PC-9 (cell line): ENCODE measurements at regions not wholly inside any gene's neighbourhood (a gene's known extent, or its start where the extent isn't known, plus 50 kb on each side); places are given as distances from the start of the nearest gene placed in this dataset.

ENCODE experiments used
- BruUV-seq: library from RNA; stranded (reverse); fragments of 400-500 nt; replicated peaks from 2 replicates; lab custom pipeline; 2021; lab: Mats Ljungman, UMichigan
- CTCF ChIA-PET: fragments of 300-600 bp; sonication (Branson Sonifier 250); formaldehyde crosslinking; loops from one replicate; lab custom pipeline; 2022; ENCODE audit warnings: antibody characterized with exemption; lab: Charles Lee
- POLR2A ChIA-PET: fragments of 300-600 bp; sonication (Branson Sonifier 250); formaldehyde crosslinking; loops from one replicate; lab custom pipeline; 2022; ENCODE audit warnings: antibody characterized with exemption; ENCODE audit not compliant: unreplicated experiment; lab: Charles Lee
- DNase-seq, 2 experiments: peaks; one replicate each; pipeline versions ENCODE4 v3.0.0 to v3.0.0-alpha.2; 2015 to 2022; ENCODE audit warnings: mixed read lengths in 1 of 2
- H2AFZ ChIP-seq: fragments of 200-600 bp; sonication (generic); 2 replicates; pipeline ENCODE4 v1.8.1; 2017; ENCODE audit warnings: antibody characterized with exemption
- H3F3A ChIP-seq: fragments of 200-600 bp; sonication (generic); 2 replicates; pipeline ENCODE4 v1.8.1; 2017; ENCODE audit warnings: antibody characterized with exemption, mild to moderate bottlenecking, low read depth; ENCODE audit not compliant: insufficient read depth
- H3K27ac ChIP-seq: fragments of 200-600 bp; sonication (generic); 2 replicates; pipeline ENCODE4 v1.6.1; 2016; ENCODE audit warnings: mixed run types
- H3K27me3 ChIP-seq: fragments of 200-600 bp; sonication (generic); 2 replicates; pipeline ENCODE4 v1.6.1; 2016; ENCODE audit warnings: low read depth, mixed run types; ENCODE audit not compliant: insufficient read depth
- H3K36me3 ChIP-seq: fragments of 200-600 bp; sonication (generic); 2 replicates; pipeline ENCODE4 v1.6.1; 2016; ENCODE audit warnings: low read depth, mixed run types
- H3K4me1 ChIP-seq: fragments of 200-600 bp; sonication (generic); replicated peaks from 2 replicates; pipeline ENCODE4 v1.6.1; 2016; ENCODE audit warnings: mixed run types; ENCODE audit not compliant: insufficient read depth
- H3K4me2 ChIP-seq: fragments of 200-600 bp; sonication (generic); 2 replicates; pipeline ENCODE4 v1.6.1; 2017; ENCODE audit warnings: mixed run types
- H3K4me3 ChIP-seq: fragments of 200-600 bp; sonication (generic); 2 replicates; pipeline ENCODE4 v1.6.1; 2016; ENCODE audit warnings: mixed run types
- H3K79me2 ChIP-seq: fragments of 200-600 bp; sonication (generic); 2 replicates; pipeline ENCODE4 v1.6.1; 2017; ENCODE audit warnings: low read depth, mixed run types
- H3K9me2 ChIP-seq: fragments of 200-600 bp; sonication (generic); 2 replicates; pipeline ENCODE4 v1.8.1; 2017; ENCODE audit warnings: mild to moderate bottlenecking; ENCODE audit not compliant: insufficient read depth
- H3K9me3 ChIP-seq: fragments of 200-600 bp; sonication (generic); 2 replicates; pipeline ENCODE4 v1.8.1; 2016; ENCODE audit warnings: low read depth; ENCODE audit not compliant: insufficient read depth
- H4K20me1 ChIP-seq: fragments of 200-600 bp; sonication (generic); 2 replicates; pipeline ENCODE4 v1.8.1; 2017; ENCODE audit not compliant: insufficient read depth
- EZH2 ChIP-seq: fragments of 200-600 bp; sonication (generic); IDR thresholded peaks from 2 replicates; pipeline ENCODE4 v1.8.0; 2017; ENCODE audit warnings: antibody characterized with exemption, low read depth
- intact Hi-C: fragments of 100-400 bp; cut with micrococcal nuclease; formaldehyde crosslinking; loops from one replicate; pipeline ENCODE4 v1.10.0; 2022; ENCODE audit not compliant: unreplicated experiment
- TF ChIP-seq, protein P1 (sequence below): fragments of 200-600 bp; sonication (generic); conservative IDR thresholded peaks from 2 replicates; pipeline ENCODE4 v1.6.1; 2017; ENCODE audit warnings: mixed run types, antibody characterized with exemption, mild to moderate bottlenecking, moderate library complexity

DNA sequence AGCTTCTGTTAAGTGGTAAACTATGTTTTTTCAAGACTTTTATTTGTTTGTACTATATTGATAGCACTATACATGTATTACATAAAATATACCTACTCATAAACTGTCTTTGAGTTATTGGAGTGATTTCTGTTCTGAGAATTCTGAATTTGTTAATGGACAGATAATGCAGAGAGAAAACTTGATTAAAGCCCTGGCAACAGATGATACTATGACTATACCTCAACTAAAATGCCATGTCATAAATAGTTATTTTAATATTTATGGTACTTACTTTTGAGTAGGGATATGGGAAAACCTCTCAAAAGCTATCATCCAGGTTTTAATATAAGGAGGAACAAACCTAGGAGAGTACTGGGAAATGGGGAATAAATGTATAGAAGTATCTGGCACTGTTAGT lies 947.2 kb upstream of the ARRDC3 start:
- no peak overlapping the region for H3K27ac ChIP-seq
- no peak overlapping the region for H3K4me3 ChIP-seq
- no peak overlapping the region for H2AFZ ChIP-seq
- no peak for DNase-seq
- H3F3A ChIP-seq = no peaks in the 10 kb centered on the region
- CTCF ChIA-PET = no interaction called here
- no peaks in the 10 kb centered on the region; the same call in 1 of the 2 replicates for H3K9me2 ChIP-seq
- 0 out of 2 replicates have a peak, but pooled peaks cover 5% of the 10 kb centered on the region for H3K4me1 ChIP-seq
- no peaks in the 10 kb centered on the region for H3K79me2 ChIP-seq
- no peaks in the 10 kb centered on the region for H3K36me3 ChIP-seq
- intact Hi-C loops = loop anchor here (5.0 kb wide), 1 partner anchor 1737 kb away; no protein-coding TSS in a partner anchor
- H3K27me3 ChIP-seq = no peaks in the 10 kb centered on the region
- no TSS peak for BruUV-seq
- TF ChIP-seq EZH2 = no peak
- TF ChIP-seq, protein P1, sequence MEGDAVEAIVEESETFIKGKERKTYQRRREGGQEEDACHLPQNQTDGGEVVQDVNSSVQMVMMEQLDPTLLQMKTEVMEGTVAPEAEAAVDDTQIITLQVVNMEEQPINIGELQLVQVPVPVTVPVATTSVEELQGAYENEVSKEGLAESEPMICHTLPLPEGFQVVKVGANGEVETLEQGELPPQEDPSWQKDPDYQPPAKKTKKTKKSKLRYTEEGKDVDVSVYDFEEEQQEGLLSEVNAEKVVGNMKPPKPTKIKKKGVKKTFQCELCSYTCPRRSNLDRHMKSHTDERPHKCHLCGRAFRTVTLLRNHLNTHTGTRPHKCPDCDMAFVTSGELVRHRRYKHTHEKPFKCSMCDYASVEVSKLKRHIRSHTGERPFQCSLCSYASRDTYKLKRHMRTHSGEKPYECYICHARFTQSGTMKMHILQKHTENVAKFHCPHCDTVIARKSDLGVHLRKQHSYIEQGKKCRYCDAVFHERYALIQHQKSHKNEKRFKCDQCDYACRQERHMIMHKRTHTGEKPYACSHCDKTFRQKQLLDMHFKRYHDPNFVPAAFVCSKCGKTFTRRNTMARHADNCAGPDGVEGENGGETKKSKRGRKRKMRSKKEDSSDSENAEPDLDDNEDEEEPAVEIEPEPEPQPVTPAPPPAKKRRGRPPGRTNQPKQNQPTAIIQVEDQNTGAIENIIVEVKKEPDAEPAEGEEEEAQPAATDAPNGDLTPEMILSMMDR = no peak
- no peaks in the 10 kb centered on the region for H3K9me3 ChIP-seq
- H3K4me2 ChIP-seq = no peak overlapping the region
- no peaks in the 10 kb centered on the region for H4K20me1 ChIP-seq
- POLR2A ChIA-PET = no interaction called here

DNA sequence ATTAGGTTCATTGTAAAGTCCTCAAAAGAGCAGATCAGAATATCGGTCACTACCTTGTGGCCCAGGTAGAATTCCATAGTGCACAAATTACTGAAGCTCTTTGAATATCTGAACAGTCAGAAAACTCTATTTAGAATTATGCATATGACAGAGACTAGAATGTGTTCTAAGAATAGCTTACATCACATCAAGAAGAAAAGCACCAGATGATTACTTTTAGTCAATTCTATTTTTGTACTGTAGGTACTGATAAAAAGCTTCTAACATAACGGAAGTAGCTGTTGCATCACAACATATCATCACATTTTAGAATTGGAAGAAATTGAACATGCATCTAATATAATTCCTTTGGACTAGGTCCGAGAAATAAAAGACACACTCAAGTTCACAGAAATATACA lies 946.6 kb upstream of the ARRDC3 start:
- no peaks in the 10 kb centered on the region for H4K20me1 ChIP-seq
- intact Hi-C loops = loop anchor here (5.0 kb wide), 1 partner anchor 1738 kb away; no protein-coding TSS in a partner anchor
- no peak overlapping the region for H3K4me2 ChIP-seq
- H3K27me3 ChIP-seq = no peaks in the 10 kb centered on the region
- POLR2A ChIA-PET = no interaction called here
- no peaks in the 10 kb centered on the region; the same call in 1 of the 2 replicates for H3K9me2 ChIP-seq
- H3K27ac ChIP-seq = no peak overlapping the region
- CTCF ChIA-PET = no interaction called here
- no peak overlapping the region for H3K4me3 ChIP-seq
- 0 out of 2 replicates have a peak, but pooled peaks cover 5% of the 10 kb centered on the region for H3K4me1 ChIP-seq
- no peaks in the 10 kb centered on the region for H3K79me2 ChIP-seq
- H3F3A ChIP-seq = no peaks in the 10 kb centered on the region
- H3K9me3 ChIP-seq = no peaks in the 10 kb centered on the region
- TF ChIP-seq, protein P1 = no peak
- TF ChIP-seq EZH2 = no peak
- no peak overlapping the region for H2AFZ ChIP-seq
- no TSS peak for BruUV-seq
- no peaks in the 10 kb centered on the region for H3K36me3 ChIP-seq
- no peak for DNase-seq

DNA sequence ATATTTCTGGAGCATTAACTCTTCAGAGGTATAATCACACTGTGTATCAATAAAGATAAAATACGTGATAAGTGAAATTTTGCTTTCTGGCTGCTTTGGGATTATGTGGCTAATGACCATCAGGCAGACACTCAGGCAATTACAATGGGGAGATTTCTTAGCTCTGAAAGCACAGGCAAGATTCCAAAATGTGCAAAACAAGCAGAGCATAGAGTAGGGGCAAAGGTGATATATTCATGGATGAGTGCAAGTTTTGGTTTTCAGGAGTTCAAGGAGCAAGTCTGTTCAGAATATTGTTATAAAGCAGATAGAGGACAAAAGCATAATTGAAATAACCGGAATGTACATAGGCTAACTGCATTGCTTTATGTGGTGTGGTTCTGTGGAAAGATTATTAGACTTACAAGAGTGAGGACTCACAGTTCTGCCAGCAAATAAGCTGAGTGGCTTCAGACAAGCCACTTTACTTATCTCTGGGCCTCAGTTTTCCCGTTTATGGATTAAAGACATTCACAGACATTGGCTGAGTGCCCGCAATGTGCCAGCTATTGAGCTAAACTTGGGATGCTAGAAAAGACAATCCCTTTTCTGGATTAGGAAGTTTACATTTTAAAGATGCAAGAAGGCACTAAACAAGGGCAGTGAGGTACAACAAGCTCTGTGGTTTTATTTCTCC lies 945.6 kb upstream of the ARRDC3 start:
- Histone ChIP-seq H4K20me1 (no peaks in the 10 kb centered on the region), H3K36me3 (no peaks in the 10 kb centered on the region), H3K27me3 (no peaks in the 10 kb centered on the region), H2AFZ (no peak overlapping the region), H3K9me3 (no peaks in the 10 kb centered on the region), H3K79me2 (no peaks in the 10 kb centered on the region), H3K4me3 (no peak overlapping the region), H3K9me2 (no peaks in the 10 kb centered on the region; the same call in 1 of the 2 replicates), H3F3A (no peaks in the 10 kb centered on the region), H3K4me2 (no peak overlapping the region), H3K27ac (no peak overlapping the region), H3K4me1 (0 out of 2 replicates have a peak, but pooled peaks cover 5% of the 10 kb centered on the region)
- TF ChIP-seq, protein P1 = no peak
- no peak for TF ChIP-seq EZH2
- intact Hi-C loops = no loop called here
- ChIA-PET POLR2A (no interaction called here), CTCF (no interaction called here)
- DNase-seq = no peak
- no TSS peak for BruUV-seq
